ENCODE measurements at regions not wholly inside any gene's neighbourhood (a gene's known extent, or its start where the extent isn't known, plus 50 kb on each side); places are given as distances from the start of the nearest gene placed in this dataset.

DNA sequence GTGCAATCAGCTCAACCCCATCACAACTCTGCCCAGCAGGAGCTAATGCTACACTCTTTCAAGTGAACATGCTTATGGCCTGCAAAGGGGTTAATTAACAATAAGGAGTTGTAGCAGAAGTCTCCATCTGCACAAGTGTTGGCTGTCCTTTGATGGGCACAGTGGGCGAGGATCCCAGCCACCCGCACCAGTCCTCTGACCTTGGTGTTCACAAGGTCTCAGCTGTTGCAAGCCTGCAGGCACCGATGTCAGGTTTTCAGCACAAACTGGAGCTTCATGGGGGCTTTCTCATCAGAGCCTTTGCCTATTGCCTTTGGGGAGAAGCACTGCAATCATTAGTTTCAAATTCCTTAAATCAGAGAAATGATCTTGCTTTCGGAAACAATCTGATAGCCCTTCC is 60.9 kb upstream of the TMEM178A start:
- Histone ChIP-seq H3K9me3 (ENCODE audit: insufficient read depth, low read length, severe bottlenecking) (no peaks in the 10 kb centered on the region), H3K4me2 (ENCODE audit: insufficient read depth, low read length) (no peak overlapping the region), H3K27me3 (ENCODE audit: insufficient read depth, low read length, poor library complexity) (no peaks in the 10 kb centered on the region), H4K20me1 (ENCODE audit: insufficient read depth, low read length) (no peaks in the 10 kb centered on the region), H3K36me3 (ENCODE audit: insufficient read depth, low read length) (no peaks in the 10 kb centered on the region), H3K9ac (ENCODE audit: low read depth, low read length) (no peak overlapping the region), H3K4me1 (ENCODE audit: insufficient read depth, low read length) (no peaks in the 10 kb centered on the region), H3K79me2 (ENCODE audit: insufficient read depth, low read length) (no peaks in the 10 kb centered on the region), H3K27ac (ENCODE audit: low read length) (no peak overlapping the region), H2AFZ (ENCODE audit: low read depth, low read length) (no peak overlapping the region), H3K4me3 (ENCODE audit: low read depth in 1 of 2, low read length in 2 of 2) (no peak overlapping the region)
- no peak for ATAC-seq (ENCODE audit: insufficient read depth, low read depth)
- no peak for DNase-seq
- TF ChIP-seq, protein P1, sequence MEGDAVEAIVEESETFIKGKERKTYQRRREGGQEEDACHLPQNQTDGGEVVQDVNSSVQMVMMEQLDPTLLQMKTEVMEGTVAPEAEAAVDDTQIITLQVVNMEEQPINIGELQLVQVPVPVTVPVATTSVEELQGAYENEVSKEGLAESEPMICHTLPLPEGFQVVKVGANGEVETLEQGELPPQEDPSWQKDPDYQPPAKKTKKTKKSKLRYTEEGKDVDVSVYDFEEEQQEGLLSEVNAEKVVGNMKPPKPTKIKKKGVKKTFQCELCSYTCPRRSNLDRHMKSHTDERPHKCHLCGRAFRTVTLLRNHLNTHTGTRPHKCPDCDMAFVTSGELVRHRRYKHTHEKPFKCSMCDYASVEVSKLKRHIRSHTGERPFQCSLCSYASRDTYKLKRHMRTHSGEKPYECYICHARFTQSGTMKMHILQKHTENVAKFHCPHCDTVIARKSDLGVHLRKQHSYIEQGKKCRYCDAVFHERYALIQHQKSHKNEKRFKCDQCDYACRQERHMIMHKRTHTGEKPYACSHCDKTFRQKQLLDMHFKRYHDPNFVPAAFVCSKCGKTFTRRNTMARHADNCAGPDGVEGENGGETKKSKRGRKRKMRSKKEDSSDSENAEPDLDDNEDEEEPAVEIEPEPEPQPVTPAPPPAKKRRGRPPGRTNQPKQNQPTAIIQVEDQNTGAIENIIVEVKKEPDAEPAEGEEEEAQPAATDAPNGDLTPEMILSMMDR (IDR thresholded peaks at IDR 0.05; ENCODE audit: borderline replicate concordance, extremely low read depth, low read length, poor library complexity, severe bottlenecking), result no peak
- no peak for TF ChIP-seq EZH2 (IDR thresholded peaks at IDR 0.05; ENCODE audit: borderline replicate concordance, low read depth, low read length, severe bottlenecking)

DNA sequence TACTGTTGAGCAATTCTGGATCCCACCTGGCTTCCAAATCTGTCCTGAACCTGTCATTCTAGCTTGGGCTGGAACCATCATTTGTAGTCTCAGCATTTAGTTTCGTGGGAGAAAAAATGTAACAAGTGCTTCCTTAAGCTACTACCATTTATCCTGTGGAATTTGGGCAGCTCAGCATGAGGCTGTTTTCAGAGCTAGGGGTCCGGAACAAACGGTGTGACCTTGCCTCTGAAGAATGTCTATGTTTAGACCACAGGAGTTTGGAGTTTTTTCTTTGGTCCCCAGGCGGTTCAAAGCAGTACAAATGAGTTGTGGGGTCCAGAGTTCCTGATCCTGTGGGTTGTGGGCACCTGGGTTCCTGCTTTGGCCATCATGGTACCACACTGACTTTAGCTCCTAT is 59.1 kb upstream of the TMEM178A start:
- Histone ChIP-seq H3K9ac (ENCODE audit: low read depth, low read length) (no peak overlapping the region), H3K4me1 (ENCODE audit: insufficient read depth, low read length) (no peaks in the 10 kb centered on the region), H2AFZ (ENCODE audit: low read depth, low read length) (no peak overlapping the region), H3K79me2 (ENCODE audit: insufficient read depth, low read length) (no peaks in the 10 kb centered on the region), H3K36me3 (ENCODE audit: insufficient read depth, low read length) (no peaks in the 10 kb centered on the region), H3K27ac (ENCODE audit: low read length) (no peak overlapping the region), H3K9me3 (ENCODE audit: insufficient read depth, low read length, severe bottlenecking) (no peaks in the 10 kb centered on the region), H3K4me3 (ENCODE audit: low read depth in 1 of 2, low read length in 2 of 2) (no peak overlapping the region), H4K20me1 (ENCODE audit: insufficient read depth, low read length) (no peaks in the 10 kb centered on the region), H3K27me3 (ENCODE audit: insufficient read depth, low read length, poor library complexity) (no peaks in the 10 kb centered on the region), H3K4me2 (ENCODE audit: insufficient read depth, low read length) (no peak overlapping the region)
- TF ChIP-seq EZH2 (IDR thresholded peaks at IDR 0.05; ENCODE audit: borderline replicate concordance, low read depth, low read length, severe bottlenecking), result no peak
- TF ChIP-seq, protein P1 (IDR thresholded peaks at IDR 0.05; ENCODE audit: borderline replicate concordance, extremely low read depth, low read length, poor library complexity, severe bottlenecking), result no peak
- DNase-seq (no peak), ATAC-seq (ENCODE audit: insufficient read depth, low read depth) (no peak)

DNA sequence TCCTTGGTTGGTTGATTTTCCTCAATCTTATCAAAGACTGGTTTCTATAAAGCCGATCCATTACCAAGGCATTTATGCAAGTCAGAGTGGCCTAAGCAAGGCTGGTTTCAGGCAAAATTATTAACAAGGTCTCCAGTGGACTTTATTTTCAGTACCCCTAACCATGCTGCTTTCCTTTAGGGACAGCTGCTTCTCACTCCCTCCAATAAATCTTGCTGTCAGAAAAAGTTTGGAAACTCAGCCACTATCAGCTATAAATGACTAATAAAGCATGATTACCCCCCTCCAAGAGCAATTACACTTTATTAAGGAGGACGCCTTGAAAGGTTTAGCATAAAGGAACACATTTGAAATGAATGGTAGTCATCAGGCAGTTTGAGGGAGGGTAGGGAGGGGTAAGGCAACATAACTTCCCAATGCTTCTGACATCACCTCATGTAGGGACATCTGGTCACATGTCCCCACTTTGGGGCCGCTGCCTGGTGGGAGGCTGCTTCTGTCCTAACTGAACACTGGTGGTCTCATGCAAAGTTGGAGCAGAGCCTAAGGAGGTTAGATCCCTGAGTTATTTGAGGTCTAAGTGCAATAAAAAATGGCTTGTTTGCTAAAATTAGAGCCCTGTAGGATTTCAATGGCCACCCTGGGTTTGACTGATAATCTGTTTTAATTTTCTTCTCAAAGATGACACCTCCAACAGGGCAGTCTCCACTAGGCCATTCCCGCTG is 58.0 kb upstream of the TMEM178A start:
- DNase-seq, result no peak
- H3K27ac ChIP-seq (ENCODE audit: low read length), result no peak overlapping the region
- no peak overlapping the region for H3K4me3 ChIP-seq (ENCODE audit: low read depth in 1 of 2, low read length in 2 of 2)
- no peak for ATAC-seq (ENCODE audit: insufficient read depth, low read depth)
- no peaks in the 10 kb centered on the region for H3K27me3 ChIP-seq (ENCODE audit: insufficient read depth, low read length, poor library complexity)
- no peaks in the 10 kb centered on the region for H3K4me1 ChIP-seq (ENCODE audit: insufficient read depth, low read length)
- TF ChIP-seq EZH2 (IDR thresholded peaks at IDR 0.05; ENCODE audit: borderline replicate concordance, low read depth, low read length, severe bottlenecking), result no peak
- TF ChIP-seq, protein P1 (IDR thresholded peaks at IDR 0.05; ENCODE audit: borderline replicate concordance, extremely low read depth, low read length, poor library complexity, severe bottlenecking), result no peak
- no peak overlapping the region for H2AFZ ChIP-seq (ENCODE audit: low read depth, low read length)
- H3K9me3 ChIP-seq (ENCODE audit: insufficient read depth, low read length, severe bottlenecking), result no peaks in the 10 kb centered on the region
- no peaks in the 10 kb centered on the region for H4K20me1 ChIP-seq (ENCODE audit: insufficient read depth, low read length)
- no peak overlapping the region for H3K4me2 ChIP-seq (ENCODE audit: insufficient read depth, low read length)
- no peaks in the 10 kb centered on the region for H3K36me3 ChIP-seq (ENCODE audit: insufficient read depth, low read length)
- H3K79me2 ChIP-seq (ENCODE audit: insufficient read depth, low read length), result no peaks in the 10 kb centered on the region
- no peak overlapping the region for H3K9ac ChIP-seq (ENCODE audit: low read depth, low read length)

All from DND-41 (cell line).